ENCODE measurements at regions not wholly inside any gene's neighbourhood (a gene's known extent, or its start where the extent isn't known, plus 50 kb on each side); places are given as distances from the start of the nearest gene placed in this dataset.
A peak's percentile ranks its signal among the peaks of the same experiment; 100 is the strongest.

DNA sequence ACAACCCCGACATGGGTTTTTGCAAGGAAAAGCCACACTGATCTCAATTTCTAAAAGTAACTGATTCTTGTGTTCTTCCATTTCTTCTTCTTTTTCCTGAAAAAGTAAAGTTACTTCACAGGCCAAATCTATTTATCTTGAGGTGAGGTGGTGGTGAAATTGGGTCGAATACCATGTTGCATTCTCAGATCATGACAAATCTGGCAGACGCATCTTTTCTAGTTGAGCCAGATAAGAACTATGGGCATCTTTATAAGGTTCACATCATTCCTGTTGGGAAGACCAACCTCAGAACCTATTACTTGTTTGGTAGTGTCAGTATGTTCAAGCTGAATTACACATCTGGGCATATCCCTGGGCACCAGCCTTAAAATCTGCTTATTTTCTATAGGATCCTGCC is 78.6 kb upstream of the USP25 start:
- TF ChIP-seq, protein P1, sequence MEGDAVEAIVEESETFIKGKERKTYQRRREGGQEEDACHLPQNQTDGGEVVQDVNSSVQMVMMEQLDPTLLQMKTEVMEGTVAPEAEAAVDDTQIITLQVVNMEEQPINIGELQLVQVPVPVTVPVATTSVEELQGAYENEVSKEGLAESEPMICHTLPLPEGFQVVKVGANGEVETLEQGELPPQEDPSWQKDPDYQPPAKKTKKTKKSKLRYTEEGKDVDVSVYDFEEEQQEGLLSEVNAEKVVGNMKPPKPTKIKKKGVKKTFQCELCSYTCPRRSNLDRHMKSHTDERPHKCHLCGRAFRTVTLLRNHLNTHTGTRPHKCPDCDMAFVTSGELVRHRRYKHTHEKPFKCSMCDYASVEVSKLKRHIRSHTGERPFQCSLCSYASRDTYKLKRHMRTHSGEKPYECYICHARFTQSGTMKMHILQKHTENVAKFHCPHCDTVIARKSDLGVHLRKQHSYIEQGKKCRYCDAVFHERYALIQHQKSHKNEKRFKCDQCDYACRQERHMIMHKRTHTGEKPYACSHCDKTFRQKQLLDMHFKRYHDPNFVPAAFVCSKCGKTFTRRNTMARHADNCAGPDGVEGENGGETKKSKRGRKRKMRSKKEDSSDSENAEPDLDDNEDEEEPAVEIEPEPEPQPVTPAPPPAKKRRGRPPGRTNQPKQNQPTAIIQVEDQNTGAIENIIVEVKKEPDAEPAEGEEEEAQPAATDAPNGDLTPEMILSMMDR (IDR thresholded peaks at IDR 0.05; ENCODE audit: low read depth, low read length) = no peak
- DNase-seq (ENCODE audit: low read depth in 2 of 2) = peak in 1 of 2 donors; percentile 11
- no peak overlapping the region for H3K4me3 ChIP-seq (replicated peaks in 1 of 2; ENCODE audit: low read depth in 2 of 2, low read length in 2 of 2)

DNA sequence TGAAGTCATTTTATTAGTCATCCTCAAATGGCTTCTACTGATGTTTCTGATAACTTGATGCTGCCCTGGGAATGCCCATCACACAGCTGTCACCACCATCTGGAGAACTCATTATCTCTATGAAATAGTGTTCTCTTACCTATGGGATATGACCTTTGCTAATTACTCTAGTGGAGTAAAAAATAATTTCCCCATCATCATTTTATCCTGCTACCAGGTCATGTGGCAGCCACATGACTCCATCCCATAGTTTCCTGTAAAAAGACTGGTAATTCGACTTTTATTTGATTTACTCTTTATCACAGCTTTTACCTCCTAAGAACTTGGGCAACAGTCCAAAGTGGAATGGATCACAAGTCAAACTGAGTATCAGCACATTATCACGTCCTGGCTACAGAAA is 76.1 kb upstream of the USP25 start:
- no peak overlapping the region for H3K4me3 ChIP-seq (replicated peaks in 1 of 2; ENCODE audit: low read depth in 2 of 2, low read length in 2 of 2)
- TF ChIP-seq, protein P1 (IDR thresholded peaks at IDR 0.05; ENCODE audit: low read depth, low read length) = no peak
- DNase-seq (ENCODE audit: low read depth in 2 of 2) = no peak

DNA sequence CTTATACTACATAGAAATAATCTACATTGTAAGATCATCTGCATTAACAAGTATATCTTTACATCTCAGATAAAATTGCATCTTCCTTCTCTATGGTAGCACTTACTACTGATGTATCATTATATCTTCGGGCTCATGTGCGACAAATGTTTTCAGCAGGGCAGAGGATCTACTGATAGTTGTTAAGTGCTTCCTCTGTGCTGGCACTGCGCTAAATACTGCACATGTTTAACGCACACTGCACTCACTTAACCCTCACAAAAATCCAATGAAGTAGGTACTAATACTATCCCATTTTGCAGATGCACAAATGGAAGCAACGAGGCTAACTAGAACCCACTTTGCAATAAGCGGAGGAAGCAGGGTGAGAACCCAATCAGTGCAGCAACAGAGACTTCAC is 75.6 kb upstream of the USP25 start:
- DNase-seq (ENCODE audit: low read depth in 2 of 2) = no peak
- TF ChIP-seq, protein P1 (IDR thresholded peaks at IDR 0.05; ENCODE audit: low read depth, low read length) = no peak

DNA sequence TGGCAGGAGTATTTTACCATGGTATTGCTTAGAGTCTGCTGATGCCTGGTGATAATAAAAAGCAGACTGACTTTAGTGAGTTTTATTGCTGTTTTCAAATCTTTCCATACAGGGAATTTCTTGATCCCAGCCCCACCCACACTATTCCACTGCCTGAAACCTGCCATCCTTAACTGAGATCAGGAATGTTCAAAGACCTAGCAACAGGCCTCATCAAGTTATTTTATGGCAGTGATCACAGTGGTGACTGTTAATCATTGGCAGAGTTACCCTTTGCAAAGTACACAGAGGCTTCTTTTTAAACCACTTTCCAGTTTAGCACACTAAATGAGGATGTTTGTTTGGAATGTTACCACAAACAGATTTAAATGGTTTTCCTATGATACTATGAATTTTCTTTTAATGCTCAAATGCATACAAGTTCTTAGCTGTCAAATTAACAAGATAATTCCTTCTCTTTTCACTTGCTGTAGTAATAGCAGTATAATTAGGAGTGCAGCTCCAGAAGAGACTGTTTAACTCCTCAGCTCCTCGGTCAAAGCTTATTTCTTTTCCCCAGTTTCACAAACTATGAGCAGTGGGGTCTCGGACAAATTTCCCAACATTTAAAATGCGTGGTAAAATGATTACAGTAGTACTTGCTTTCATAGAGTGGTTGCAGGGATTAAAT is 69.9 kb upstream of the USP25 start:
- H3K4me3 ChIP-seq (replicated peaks in 1 of 2; ENCODE audit: low read depth in 2 of 2, low read length in 2 of 2) = no peak overlapping the region
- TF ChIP-seq, protein P1 (IDR thresholded peaks at IDR 0.05; ENCODE audit: low read depth, low read length) = no peak
- DNase-seq (ENCODE audit: low read depth in 2 of 2) = no peak

More for the DNA sequence above, 75.6 kb upstream of the USP25 start:
- H3K4me3 ChIP-seq (replicated peaks in 1 of 2; ENCODE audit: low read depth in 2 of 2, low read length in 2 of 2) = no peak overlapping the region

DNA sequence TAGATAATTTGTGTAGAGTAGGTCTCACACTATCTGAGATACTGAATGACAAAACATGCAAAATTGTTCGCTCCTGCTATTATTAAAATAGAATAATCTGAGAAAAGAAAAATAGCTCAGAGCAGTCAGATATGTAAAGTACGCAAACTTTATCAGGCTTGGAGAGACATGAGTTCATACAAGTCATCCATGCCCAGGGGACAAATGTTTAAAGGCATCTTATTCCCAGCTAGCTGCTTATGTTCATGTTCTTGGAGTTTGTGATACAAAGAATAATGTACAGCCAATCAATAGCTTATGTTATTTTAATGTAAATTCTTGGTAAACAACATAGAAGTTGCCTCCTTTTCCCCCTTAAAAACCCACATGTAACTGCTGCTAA is 69.4 kb upstream of the USP25 start:
- no peak for DNase-seq (ENCODE audit: low read depth in 2 of 2)
- H3K4me3 ChIP-seq (replicated peaks in 1 of 2; ENCODE audit: low read depth in 2 of 2, low read length in 2 of 2) = no peak overlapping the region
- TF ChIP-seq, protein P1 (IDR thresholded peaks at IDR 0.05; ENCODE audit: low read depth, low read length) = no peak

DNA sequence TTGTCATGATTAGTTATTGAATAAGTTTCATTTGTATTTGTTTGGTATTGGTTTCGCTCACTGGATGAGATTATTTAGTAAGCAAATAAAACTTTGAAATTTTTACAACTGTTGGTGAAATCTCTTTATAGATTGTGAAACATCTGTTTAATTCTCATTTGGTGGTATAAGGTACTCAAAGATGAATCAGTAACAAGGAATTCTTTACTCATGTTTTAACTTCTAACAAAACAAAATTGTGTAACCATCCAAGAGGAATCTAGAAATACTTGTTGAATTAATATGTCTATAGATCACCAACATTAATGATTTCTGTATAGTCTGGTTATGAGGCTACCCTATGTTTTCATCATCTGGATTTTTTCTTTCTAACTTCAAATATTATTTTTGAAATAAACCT is 62.8 kb upstream of the USP25 start:
- no peak overlapping the region for H3K4me3 ChIP-seq (replicated peaks in 1 of 2; ENCODE audit: low read depth in 2 of 2, low read length in 2 of 2)
- DNase-seq (ENCODE audit: low read depth in 2 of 2) = peak; percentile 46 to 85

More for the DNA sequence above, 62.8 kb upstream of the USP25 start:
- TF ChIP-seq, protein P1 (IDR thresholded peaks at IDR 0.05; ENCODE audit: low read depth, low read length) = no peak

All from cardiac fibroblast (primary cell).